Kasumi-1 (cell line): ENCODE measurements at regions not wholly inside any gene's neighbourhood (a gene's known extent, or its start where the extent isn't known, plus 50 kb on each side); places are given as distances from the start of the nearest gene placed in this dataset.

Experiments used
- DNase-seq, 2 experiments: peaks; one replicate each; lab custom pipeline; 2025; lab: John Stamatoyannopoulos, UW

- no peak for DNase-seq
Measured at GRCh38 chr2:3062476-3063260, 314.9 kb downstream of the EIPR1 start.

GRCh38 chr2:3060049-3060448 lies 317.6 kb downstream of the EIPR1 start:
- no peak for DNase-seq

DNA sequence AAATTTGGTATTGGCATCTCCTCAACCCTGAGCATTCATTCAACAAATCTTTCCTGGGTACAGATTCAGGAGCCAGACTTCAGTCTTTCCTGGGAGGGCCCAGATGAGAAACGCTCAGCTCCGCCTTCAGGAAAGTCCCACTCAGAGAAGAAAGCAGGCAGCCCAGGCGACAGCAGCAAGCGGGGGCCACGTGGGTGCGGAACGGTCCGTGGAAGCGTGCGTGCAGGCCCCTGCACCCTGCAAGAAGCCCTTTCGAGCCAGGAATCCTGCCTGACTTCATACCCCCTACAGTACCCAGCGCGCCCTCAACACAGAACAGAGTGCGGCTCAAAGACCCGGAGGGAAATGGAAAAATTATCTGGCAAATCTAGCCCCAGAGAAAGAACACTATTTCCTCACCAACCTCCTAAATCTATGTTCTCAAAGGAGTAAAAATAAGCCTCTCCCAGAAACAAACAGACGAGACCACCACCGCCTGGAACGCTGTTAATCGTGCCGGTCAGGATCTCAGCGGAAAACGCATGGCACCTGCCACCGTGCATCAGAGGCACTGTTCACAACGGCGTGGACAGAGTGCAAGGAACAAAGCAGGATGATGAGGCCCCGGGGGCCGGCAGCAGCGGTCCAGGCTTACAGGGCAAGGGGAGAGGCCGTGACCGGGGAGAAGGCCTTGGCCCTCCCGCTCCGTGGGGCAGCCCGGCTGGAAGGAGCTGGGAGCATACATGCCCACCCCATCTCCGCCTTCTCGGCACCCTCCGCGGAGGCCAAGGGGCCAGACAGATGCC lies 318.3 kb downstream of the EIPR1 start:
- DNase-seq, result no peak

DNA sequence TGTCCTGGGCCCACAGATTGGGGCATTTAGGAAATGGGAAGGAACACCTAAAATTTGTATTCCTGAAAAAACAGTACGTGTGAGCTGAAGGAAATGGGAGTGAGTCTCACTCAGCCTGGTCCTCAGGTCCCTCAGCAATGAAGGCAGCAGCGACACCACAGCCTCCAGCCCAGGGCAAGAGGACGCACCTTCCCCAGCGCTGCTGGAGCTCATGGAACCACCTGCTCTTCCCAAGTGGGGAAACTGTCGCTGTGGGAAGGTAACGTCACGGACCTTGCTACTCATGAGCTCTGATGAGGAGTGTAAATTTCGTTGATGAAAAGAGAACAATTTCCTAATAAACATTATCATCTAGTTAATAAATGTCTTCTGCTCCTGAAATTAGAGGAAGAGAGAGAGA lies 323.6 kb downstream of the EIPR1 start:
- no peak for DNase-seq

DNA sequence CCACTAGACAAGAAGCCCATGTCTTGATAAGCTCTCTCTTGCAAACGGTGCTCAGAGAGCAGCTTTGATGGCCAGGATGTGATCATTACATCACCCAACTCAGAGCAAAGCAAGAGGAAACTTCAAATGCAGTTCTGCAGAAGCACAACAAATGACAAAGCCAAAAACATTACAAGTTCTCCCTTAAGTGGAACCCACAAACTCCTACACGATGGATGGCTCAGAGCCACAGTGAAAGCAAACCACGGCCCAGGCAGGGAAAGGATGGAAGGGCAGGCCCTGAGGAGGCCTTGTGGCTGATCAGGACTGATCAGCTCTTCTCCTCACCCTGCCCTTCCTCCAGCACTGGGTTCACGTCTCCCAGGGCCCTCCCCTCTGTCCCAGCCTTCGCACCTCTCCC lies 326.4 kb downstream of the EIPR1 start:
- peak; percentile 44 to 46 for DNase-seq

GRCh38 chr2:3046170-3046865 lies 331.3 kb downstream of the EIPR1 start:
- DNase-seq, result no peak

DNA sequence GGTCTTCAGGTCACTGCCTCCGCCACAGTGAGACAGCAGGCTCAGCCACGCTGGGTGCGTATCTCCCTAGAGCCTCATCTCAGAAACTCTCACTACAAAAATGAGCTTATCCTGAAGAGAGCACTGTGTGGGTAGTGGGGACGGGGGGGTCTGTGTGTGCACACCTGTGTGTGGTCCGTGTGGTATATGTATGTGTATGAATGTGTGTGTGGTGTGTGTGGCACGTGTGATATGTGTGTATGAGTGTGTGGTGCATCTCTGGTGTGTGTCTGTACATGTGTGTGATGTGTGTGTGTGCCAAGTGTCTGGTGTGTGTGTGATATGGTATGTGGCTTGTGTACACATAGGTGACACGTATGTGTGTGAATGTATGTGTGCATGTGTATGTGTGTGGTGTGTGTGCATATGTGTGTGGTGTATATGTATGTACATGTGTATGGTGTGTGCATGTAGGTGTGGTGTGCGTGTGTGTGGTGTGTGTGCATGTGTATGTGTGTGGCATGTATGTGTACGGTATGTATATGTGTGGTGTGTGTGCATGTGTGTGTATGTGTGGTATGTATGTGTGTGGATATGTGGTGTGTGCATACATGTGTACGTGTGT lies 332.2 kb downstream of the EIPR1 start:
- no peak for DNase-seq

DNA sequence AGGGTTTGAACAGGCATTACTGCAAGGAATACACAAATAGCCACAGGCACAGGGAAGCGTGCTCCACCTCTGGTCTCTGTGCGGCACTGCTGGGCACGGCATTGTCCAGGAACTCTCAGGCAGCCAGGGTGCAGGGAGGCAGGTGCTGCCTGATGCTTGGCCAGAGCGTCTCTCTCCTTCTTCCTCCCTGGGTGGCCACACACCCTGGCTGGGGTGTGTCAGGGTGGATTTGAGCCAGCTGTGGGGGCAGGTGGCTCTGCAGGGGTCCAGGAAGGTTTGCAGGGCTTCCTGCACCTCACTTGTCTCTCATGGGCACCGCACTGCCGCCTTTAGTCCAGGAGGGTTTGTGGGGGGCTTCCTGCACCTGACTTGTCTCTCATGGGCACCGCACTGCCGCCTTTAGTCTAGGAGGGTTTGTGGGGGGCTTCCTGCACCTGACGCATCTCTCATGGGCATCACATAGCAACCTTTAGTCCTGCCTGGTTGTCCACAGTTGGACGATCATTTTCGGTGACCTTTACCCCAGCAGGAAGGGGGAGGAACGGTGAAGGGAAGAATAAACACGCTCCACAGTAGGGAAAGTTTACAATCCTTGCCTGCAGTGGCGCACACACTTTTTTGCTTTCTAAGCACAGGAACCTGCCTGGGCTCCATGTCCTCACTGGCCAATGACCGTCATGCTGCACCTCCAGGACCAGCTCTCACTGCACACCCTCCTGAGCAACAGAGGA lies 332.9 kb downstream of the EIPR1 start:
- DNase-seq, result no peak

- DNase-seq, result no peak
Measured at GRCh38 chr2:3043726-3044125, 333.9 kb downstream of the EIPR1 start.

GRCh38 chr2:3042601-3043585 lies 334.7 kb downstream of the EIPR1 start:
- no peak for DNase-seq

DNA sequence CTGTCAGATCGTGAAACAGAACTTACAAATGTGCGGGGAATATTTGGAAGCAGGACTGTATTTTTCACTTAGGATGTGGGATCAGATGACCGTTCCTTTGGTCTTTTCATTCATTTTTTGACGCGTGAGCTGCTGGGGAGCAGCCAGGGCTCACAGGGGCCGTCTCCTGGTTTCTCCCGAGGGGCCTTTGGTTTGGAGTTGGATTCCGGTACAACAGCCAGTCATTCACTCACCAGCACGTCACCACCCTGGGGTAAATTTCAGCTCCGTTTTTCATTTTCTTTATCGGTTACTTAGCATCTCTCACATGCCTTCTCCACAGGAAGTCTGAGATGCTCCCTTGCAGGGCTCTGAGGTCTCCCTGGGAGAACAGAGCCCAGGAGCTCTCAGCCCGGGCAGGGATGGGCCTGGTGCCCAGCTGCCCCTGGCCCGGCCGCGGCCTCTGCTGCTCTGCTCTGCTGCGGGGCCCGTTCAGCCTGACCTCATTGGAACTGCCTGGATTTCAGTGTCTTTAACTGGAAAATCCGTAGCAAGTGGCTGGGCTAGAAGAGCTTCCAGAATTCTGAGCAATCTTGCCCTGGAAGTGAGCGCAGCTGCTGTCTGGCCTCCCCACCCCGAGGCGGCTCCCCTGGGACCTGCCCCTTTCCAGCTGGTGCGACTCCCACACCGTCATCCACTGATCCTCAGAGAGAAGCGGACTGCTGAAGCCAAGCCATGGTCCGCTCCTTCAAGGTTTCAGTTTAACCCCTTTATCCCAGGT lies 335.6 kb downstream of the EIPR1 start:
- no peak for DNase-seq

DNA sequence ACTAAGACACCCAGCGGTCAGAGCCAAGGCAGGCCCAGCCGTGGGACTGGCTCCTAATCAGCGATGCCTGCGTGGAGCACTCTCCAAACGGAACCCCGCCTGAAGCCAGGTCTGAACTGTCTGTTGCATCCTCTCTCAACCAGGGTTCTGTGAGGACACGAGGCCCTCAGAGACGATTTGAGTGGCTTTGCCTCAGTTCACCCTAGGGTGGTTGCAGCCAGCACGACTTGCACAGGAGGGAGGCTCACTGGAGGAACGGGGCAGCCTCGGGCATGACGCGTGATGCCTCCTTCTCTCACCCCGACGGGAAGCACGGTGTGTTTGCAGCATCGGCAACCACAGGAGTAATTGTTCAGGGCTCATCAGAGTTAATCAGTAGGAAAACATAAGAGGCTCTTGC lies 336.4 kb downstream of the EIPR1 start:
- no peak for DNase-seq

DNA sequence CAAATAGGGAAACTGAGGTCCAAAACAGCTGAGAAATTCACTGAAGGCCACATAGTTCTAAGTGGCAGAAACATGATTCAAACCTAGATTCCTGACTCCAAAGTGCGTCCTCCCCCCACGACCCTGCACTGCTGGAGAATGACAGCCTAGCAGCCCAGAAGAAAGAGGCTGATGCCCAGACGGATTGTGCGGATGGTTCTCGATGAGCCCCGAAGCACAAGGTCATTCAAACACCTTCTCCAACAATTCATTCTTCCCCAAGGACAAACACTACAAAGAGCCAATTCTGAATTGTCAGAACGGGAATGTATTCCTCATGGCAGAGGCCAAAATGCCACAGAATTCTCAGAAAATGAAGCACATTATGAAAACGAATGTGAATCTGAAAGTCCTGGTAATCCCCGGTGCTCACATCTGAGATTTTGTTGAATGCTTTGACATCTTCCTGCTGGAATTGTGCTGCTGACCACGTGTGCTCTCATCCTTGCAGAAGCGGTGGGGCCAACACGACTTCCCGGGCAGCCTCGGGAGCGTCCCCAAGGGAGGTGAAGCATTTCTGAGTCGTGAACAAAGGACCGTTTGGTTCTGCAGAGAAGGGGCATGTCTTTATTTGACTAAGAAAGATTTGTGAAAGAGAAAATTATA lies 337.0 kb downstream of the EIPR1 start:
- no peak for DNase-seq

GRCh38 chr2:3040066-3040428 lies 337.6 kb downstream of the EIPR1 start:
- no peak for DNase-seq

GRCh38 chr2:3039188-3040065 lies 338.2 kb downstream of the EIPR1 start:
- DNase-seq, result no peak

DNA sequence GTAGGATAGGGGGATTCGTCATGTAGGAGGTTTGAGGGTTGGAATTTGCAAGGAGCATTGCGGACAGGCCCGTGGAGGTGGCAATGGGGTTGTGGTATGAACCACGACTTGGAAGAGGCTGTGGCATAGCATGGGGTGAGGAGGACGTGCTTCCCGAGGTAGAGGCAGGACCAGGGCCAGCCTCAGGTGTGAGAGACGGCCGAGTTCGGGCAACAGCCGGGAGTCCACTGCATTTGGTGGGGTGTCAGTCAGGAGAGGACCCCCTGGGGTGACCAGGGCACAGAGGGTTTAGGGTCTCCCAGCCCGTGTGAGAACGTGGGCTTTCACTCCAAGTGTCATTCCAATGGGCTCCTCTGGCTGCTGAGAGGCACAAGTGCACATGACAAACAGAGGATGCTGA lies 339.0 kb downstream of the EIPR1 start:
- no peak for DNase-seq

DNA sequence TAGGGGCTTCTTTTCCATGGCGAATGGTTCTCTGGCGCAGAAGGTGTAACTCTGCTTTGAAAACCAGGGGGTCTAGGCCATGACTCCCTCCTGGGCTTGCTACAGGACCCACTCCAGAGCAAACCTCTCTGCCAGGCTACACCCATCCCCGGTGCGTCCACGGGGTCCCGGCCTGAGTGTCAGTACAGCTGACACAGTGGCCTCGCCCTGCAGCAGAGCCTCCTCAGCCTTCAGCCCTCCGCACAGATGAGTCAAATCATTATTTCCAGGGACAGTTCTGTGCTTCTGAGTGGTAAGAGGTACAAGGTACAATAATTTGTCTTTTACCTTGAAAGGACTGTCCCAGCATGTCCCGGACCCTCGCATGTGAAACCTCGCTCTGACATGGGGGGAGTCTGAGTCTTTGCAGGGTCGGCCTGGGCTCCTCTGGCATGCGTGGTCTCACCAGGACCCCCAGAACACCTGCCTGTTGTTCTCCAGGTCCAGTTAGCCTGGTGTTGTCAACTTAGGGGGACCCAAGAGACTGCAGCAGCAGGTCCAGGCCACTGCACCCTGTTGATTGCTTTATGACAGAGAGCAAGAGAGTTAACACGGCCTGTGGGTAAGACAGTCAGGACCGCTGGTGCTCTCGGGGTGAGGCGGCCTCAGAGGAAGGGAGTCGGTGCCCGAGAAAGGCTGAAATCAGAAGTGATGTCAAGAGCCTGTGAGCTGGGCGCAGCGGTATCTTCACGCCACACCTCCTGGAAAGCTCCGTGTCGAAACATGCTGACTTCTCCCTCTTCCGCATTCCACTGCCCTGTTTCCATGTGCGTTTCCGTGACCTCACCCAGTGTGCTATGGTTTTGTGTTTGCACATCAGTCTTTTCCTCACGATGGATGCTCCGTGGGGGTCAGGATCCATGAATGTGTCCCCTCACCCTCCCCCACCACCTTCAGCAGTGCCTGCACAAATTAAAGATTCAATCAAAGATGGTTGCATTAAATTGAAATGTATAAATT lies 340.1 kb downstream of the EIPR1 start:
- DNase-seq, result no peak
